ENCODE measurements at regions not wholly inside any gene's neighbourhood (a gene's known extent, or its start where the extent isn't known, plus 50 kb on each side); places are given as distances from the start of the nearest gene placed in this dataset.

- Histone ChIP-seq H3K27me3 (no peaks in the 10 kb centered on the region), H3K9me3 (no peaks in the 10 kb centered on the region), H3K36me3 (no peaks in the 10 kb centered on the region), H3K4me3 (no peak overlapping the region), H3K4me1 (no peaks in the 10 kb centered on the region), H3K27ac (no peak overlapping the region)
- DNase-seq (ENCODE audit: low spot score in 2 of 2) = no peak
- intact Hi-C loops (cut with DNase I; ENCODE audit: low total_unique reads) = no loop called here
- TF ChIP-seq POLR2A (IDR thresholded peaks at IDR 0.05) (no peak), CTCF (IDR thresholded peaks at IDR 0.05) (no peak), POLR2AphosphoS5 (IDR thresholded peaks at IDR 0.05) (no peak)
Measured at GRCh38 chr13:106155411-106155810, 380.1 kb downstream of the EFNB2 start.

DNA sequence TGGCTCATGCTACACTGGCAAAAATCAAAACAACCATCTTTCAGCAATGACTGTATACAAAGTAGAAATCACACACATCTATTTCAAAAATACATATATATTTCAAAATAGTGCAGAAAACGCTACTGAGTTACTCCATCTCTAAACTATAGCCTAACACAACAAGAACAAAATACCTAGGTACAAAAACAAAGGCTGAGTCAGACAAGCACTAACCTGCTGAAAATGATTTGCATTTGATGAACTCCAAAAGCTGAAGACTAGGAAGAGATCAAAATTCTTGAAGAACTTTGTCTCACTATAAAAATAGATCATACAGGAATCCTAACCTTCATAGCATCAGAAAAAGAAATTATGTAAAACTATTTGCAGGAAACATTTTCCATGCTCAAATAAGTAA lies 381.6 kb downstream of the EFNB2 start:
- TF ChIP-seq POLR2AphosphoS5 (IDR thresholded peaks at IDR 0.05) (no peak), POLR2A (IDR thresholded peaks at IDR 0.05) (no peak), CTCF (IDR thresholded peaks at IDR 0.05) (no peak)

DNA sequence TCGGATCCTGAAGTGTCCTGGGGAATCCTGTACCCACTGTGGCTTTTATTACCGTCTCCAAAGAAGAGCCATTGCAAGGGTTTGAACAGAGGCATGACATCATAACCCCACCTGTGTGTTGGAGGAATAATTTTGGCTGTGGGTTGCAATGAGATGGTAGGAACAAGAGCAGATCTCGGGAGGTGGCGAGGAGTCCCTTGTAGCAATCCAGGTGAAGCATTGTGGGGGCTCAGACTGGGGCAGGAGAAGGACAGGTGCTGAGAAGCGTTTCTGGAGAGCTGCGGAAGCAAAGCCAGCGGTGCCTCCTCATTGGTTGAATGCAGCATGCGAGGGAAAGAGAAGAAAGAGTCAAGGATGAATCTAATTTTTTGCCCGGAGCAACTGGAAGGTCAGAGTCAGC lies 382.4 kb downstream of the EFNB2 start:
- no peak for DNase-seq (ENCODE audit: low spot score in 2 of 2)
- H3K27ac ChIP-seq = no peak overlapping the region
- intact Hi-C loops (cut with DNase I; ENCODE audit: low total_unique reads) = no loop called here
- H3K4me3 ChIP-seq = no peak overlapping the region
- no peaks in the 10 kb centered on the region for H3K9me3 ChIP-seq
- TF ChIP-seq POLR2AphosphoS5 (IDR thresholded peaks at IDR 0.05) (no peak), POLR2A (IDR thresholded peaks at IDR 0.05) (no peak), CTCF (IDR thresholded peaks at IDR 0.05) (no peak)
- H3K4me1 ChIP-seq = no peaks in the 10 kb centered on the region
- H3K27me3 ChIP-seq = no peaks in the 10 kb centered on the region
- no peaks in the 10 kb centered on the region for H3K36me3 ChIP-seq

More for the DNA sequence above, 381.6 kb downstream of the EFNB2 start:
- no peak overlapping the region for H3K27ac ChIP-seq
- no peaks in the 10 kb centered on the region for H3K36me3 ChIP-seq
- H3K9me3 ChIP-seq = no peaks in the 10 kb centered on the region
- intact Hi-C loops (cut with DNase I; ENCODE audit: low total_unique reads) = no loop called here
- no peaks in the 10 kb centered on the region for H3K4me1 ChIP-seq
- no peaks in the 10 kb centered on the region for H3K27me3 ChIP-seq
- no peak for DNase-seq (ENCODE audit: low spot score in 2 of 2)
- H3K4me3 ChIP-seq = no peak overlapping the region

DNA sequence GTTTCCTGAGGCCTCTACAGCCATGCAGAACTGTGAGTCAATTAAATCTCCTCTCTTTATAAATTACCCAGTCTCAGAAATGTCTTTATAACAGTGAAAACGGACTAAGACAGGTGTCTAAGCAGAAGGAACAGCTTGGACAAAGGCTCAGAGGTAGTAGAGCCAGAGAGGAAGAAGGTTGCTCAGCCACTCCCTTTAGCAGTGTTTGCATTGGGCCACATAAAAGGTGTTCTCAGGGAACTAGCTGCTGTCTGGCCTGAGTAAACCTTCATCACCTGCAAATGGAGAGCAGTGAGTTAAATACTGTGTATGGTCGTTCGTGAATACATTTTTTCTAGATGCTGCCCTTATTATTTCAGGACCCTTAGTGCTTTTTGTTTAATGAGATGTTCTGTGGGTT lies 383.4 kb downstream of the EFNB2 start:
- no peaks in the 10 kb centered on the region for H3K9me3 ChIP-seq
- no peaks in the 10 kb centered on the region for H3K27me3 ChIP-seq
- DNase-seq (ENCODE audit: low spot score in 2 of 2) = no peak
- no peaks in the 10 kb centered on the region for H3K36me3 ChIP-seq
- no peak for TF ChIP-seq POLR2AphosphoS5 (IDR thresholded peaks at IDR 0.05)
- no peak for TF ChIP-seq CTCF (IDR thresholded peaks at IDR 0.05)
- no peaks in the 10 kb centered on the region for H3K4me1 ChIP-seq
- peak overlapping the region in 1 of 2 donors; percentile 71 for H3K27ac ChIP-seq
- intact Hi-C loops (cut with DNase I; ENCODE audit: low total_unique reads) = no loop called here
- H3K4me3 ChIP-seq = no peak overlapping the region

DNA sequence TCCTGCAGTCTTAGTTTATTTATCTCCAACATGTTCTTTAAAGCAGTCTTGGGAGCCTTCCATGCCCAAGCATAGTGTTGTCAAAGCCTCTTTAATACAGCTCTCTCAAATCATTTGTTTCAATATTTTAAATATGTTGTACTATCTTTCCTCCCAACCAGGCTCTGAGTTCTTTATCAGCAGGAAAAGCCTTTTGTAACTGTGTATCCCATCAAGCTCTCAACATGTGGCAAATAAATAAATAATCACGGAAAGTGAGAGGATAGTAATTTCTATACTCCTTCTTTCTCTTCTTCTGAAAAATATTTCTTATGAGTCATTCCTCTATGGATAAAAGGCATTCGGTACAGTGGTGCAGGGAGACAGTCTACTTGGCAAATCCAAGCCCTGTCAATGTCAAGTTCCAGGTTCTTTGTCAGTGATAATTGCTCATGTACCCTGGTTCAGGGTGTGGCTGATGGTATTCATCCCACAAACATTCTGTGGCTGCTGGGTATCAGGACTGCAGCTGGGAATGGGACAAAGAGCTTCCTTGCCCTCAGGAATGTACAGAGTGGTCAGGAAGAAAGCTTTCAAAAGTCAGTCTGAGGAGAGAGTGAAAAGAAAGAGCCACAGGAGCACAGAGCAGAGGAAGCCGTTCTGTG lies 384.3 kb downstream of the EFNB2 start:
- Histone ChIP-seq H3K27me3 (no peaks in the 10 kb centered on the region), H3K36me3 (no peaks in the 10 kb centered on the region), H3K27ac (peak overlapping the region in 1 of 2 donors; percentile 71), H3K4me1 (no peaks in the 10 kb centered on the region), H3K4me3 (no peak overlapping the region), H3K9me3 (no peaks in the 10 kb centered on the region)
- TF ChIP-seq CTCF (IDR thresholded peaks at IDR 0.05) (no peak), POLR2AphosphoS5 (IDR thresholded peaks at IDR 0.05) (no peak), POLR2A (IDR thresholded peaks at IDR 0.05) (no peak)
- intact Hi-C loops (cut with DNase I; ENCODE audit: low total_unique reads) = no loop called here
- DNase-seq (ENCODE audit: low spot score in 2 of 2) = peak in 1 of 2 donors; percentile 48

Measured in breast epithelium (tissue), 4 donors.